ENCODE measurements at regions not wholly inside any gene's neighbourhood (a gene's known extent, or its start where the extent isn't known, plus 50 kb on each side); places are given as distances from the start of the nearest gene placed in this dataset.

DNA sequence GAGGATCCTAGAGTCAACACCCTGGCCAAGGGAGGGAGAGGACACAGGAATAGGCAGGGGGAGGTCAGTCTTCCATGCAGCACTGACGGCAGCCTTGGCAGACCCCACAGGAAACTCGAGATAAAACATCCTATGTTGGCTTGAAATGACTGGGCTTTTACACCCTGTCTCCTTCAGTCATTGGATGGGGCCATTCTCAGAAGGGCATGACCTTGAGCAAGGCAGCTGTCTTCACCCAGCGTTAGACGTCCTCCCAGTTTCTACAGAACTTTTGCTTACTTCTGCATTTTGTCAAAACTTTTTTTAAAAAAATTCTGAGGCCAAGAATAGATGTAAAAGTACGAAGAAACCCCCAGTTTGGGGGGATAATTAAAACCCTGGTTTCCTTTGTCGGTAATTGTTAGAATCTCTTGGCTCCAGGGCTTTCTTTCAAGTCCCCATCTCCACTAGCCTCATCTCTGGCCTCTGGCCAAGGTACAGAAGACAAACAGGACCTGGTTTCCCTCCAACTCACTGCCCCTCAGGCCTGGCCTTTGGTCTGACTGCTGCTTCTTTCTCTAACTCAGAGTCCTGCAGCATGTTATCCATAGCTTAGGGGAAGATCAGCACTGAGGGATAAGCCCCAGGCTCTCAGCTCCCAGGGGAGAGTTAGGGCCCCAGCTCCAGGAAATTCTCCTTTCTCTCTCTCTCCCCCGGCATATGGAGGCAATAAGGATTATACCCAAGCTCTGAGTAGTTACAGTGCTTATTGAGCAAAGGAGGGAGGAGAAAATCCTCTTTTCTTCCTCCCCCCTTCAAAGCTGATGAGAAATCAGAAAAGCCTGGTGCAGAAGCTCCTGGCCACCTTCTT lies 51.6 kb upstream of the KCND3 start:
- no peak for DNase-seq

DNA sequence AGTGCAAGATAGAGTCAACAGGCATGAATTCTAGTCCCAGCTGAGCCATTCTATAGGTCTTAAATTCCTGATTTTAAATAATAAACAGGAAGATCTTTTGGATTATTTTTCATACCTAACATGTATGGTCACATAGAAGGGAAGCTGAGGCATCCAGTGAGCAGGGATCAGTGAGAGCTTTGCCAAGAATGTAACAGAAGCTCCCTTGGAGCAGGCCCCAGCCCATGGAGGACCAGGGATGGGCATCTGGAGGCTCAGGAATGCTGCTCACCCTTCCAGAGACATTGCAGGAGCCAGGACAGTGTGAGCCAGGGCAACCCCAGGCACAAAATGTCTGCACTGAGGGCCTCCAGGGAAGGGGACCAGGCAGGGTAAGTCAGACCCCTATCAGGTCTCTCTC lies 54.4 kb upstream of the KCND3 start:
- no peak for DNase-seq

DNA sequence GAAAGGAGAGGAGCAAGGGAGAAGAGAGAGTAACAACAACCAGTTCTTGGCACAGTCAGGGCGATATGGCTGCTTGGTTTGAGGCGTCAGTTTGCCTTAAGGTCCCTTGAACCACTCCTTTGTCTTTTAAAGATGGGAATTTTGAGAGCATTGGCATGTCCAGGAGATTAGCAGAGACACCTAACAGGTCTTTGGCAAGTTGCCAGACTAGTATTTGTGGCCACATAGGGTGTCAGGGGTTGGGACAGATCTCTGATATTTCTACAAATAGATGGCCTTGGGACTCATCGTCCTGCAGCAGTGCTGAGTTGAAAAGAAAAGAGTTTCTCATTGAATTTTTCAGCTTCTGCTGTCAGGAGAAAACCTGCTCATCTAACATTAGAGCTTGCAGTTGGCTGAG lies 55.3 kb upstream of the KCND3 start:
- DNase-seq: no peak

DNA sequence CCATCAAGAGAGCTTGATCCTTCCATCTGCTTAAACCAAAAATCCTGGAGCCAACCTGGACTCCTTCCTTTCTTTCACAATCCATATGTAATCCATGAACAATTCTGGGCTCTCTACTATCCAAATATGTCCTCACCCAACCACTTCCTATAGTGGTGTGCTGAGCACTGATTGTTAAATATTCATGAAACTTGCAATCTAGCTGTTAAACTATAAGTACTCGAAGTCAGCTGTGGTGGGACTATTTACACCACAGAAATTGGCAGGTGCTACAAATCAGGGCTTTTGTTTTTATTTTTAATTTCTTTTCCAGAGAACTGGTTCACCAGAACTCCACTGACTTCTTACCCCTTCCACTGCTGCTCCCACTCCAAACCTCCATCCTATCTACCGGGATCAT lies 57.2 kb upstream of the KCND3 start:
- DNase-seq: no peak

DNA sequence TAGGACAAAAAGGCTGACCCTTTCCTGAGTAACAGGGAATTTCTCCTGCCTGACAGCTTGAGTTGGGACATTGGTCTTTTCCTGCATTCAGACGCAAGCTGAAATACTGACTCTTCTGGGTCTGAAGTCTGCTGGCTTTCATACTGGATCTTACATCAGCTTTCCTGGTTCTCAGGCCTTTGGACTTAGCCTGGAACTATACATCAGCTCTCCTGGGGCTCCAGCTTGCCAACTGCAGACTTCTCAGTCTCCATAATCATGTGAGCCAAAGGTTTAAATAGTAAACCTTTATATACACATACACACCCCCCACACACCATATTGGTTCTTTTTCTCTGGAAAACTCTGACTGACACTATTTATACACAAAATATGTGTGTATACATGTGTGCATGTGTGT lies 59.0 kb upstream of the KCND3 start:
- no peak for DNase-seq

DNA sequence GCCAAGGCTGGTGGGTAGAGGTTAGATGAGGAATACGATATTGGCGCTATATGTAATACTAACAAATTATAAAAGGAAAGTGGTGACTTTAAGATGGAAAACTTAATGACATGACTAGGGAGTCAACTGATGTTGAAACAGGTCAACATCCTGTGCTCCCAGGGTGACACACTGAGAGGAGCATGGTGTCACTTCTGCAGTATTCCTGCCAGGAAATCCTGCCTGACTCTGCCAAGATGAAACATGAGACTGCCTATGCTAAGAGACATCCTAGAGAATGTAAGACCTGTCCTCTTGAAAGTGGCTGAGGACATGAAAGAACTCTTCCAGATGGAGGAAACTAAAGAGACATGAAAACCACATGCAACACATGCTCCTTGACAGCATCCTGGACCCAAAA lies 65.0 kb upstream of the KCND3 start:
- no peak for DNase-seq

DNA sequence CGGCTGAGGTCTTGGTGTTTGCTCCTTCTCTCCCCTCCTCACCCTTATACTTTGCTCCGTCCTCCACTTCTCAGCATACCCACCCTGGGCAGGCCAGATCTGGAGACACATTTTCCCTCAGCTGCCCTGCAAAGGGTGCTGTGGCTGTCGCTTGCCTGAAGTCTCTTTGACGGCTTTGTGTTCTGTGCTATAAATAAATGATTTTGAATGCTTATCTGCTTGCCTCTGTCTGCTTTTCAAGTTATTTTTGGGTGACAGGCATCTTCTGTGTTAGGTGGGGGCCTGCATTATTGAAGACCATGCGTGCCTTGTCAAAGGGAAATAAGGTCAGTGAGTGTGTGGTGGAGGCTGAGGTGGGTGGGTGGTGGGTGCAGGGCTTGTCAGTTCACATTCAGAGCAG lies 66.9 kb upstream of the KCND3 start:
- DNase-seq: no peak

DNA sequence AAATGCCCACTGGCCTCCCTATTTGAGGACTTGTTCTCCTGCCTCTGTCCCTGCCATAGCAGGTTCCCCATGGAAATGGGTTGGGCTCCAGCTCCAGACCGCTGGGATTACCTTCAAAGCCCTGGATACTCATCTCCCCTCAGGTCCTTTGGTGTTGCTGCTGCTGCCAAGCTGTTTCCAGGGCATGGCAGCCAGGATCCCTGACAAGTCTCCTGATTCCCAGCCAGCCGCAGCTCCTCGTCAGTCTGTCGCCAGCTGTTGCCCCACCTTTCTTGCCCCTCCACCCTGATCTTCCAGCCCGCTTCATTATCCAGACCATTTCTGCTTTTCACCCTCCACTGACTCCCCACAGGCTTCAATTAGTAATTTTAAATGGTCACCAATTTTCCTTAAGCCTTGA lies 68.3 kb upstream of the KCND3 start:
- DNase-seq: no peak

DNA sequence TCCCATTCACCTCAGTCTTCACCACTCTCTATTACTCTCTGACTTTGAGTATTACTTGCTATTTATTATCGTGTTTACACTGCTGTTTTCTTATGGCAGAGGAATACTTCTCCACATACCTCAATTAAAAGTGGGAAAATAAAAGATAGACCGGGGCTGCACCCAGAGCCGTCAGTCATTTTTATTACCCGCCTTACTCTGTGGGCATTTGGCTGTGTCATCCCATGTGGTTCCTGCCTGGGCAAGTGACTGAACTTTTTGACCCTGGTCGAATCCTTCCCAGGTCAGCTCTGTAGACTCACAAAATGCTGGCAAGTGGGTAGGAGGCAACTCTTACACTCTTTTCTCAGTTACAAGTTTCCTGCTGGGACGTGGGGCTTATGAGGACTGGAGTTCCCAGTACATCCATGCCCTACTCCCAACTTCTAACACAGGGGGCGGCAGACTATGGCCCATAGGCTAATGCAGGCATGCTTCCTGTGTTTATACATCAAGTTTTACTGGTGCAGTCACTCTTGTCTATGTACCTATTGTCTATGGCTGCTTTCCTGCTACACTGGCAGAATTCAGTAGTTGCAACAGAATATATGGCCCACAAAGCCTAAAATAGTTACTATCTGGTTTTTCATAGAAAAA lies 69.5 kb upstream of the KCND3 start:
- DNase-seq: no peak

DNA sequence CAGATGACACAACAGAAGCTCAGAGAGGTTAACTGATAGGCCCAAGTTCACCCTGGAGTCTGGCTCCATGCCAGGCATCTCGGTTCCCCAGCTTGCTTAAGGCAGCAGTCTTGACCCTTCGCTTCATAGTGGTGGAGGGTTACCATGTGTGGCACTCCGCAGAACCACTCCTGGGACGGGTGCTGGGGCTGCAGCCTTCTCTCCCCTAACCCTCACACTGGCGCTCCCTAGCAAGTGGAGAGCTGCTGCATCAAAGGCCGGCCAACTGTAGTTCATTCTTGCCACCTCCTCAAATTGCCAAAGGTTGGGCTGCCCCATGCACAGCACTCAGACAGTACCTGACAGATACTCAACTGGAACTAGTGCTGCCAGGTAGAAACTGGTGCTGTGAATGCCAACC lies 70.2 kb upstream of the KCND3 start:
- DNase-seq: no peak

DNA sequence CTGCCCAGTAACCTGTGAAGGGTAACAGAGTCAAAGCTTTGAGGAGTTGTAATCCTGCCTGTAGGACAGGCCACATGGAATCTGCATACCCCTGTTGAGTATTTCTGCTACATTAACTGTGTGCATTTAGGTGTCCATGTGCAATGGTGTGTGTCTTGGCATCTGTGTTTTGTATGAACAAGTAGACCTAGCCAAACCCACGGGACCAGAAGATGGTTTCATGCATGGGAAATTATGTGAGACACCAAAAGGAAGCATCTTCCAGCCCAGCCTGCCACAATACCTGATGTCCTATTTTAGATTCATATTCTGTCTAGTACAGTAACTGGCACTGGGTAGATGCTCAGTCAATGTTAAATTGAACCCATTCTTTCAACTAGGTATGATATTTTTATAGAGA lies 70.8 kb upstream of the KCND3 start:
- DNase-seq: no peak

DNA sequence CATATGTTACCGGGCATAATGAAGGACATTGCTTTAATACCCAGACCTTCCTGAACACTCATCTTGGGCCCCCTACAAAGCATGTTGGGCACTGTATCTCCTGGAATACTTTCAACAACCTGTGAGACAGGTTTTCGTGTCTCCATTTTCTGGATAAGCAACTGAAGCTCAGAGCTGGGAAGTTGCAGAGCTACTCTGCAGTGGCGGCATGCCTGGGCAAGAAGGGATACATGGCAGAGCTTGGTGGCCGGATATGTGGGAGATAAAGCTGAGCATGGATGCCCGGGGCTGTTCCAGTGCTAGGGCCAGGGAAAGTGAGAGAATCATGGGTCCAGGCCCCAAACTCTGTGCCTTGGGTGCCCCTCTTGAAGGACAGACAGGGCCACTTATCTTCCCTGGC lies 71.6 kb upstream of the KCND3 start:
- no peak for DNase-seq

DNA sequence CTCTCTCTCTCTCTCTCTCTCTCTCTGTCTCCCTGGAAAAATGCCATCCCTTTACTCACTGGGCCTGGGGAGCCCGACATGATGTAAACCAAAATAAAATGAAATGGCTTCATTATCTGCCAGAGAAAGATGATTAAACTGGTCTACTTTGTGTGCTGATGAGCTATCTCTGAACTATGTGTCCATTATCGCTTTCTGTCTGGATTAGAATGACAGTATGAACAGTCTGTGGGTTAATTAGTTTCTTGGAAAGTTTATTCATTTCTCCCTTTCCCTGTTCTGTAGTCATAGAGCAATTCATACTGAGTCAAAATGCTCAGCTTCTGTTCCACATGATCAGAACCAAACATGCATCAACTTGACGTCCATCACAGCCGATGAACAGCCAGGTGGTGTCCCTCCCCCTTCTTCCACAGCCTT lies 72.4 kb upstream of the KCND3 start:
- DNase-seq: no peak

DNA sequence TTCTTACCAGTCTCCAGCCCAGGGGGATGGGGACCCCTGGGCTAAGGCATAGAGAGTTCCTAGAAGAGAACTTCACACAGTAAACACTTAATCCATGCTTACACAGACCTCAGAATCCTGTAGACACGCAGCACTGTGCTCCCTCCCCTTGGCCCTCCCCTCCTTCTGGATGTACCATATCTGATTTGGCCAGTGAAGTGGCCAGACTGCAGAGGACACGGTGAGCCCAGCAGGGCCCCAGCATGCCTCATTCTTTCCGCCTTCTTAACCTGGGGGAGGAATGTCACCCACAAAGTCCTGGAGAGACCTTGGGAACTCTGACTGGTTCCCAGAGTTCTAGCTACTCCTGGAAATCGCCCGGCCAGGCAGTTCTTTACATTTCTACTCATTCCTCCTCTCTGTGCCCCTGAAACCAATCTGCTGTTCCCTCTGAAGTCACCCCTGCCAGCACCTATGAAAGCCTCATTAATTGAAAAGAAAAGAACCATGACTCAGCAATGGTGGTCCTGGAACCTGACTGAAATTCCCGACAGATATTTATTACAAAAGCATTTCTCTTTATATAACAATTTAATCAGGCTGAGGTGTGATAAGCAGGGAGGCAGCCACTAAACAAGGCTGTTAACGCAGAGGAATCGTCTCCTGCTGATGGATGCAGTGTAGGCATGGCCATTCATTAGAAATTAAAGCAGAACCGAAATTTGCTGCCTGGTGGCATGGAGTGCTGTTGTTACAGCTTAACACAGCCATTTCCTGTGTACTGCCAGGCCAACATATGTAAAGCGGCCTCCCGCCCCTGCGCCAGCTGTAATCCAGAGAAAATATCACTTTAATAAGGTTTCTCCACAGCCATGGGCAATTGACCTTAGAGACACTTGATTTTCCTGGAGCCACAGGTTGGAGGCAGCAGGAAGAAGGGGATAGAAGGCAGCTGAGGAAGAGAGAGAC lies 74.6 kb upstream of the KCND3 start:
- DNase-seq: no peak

DNA sequence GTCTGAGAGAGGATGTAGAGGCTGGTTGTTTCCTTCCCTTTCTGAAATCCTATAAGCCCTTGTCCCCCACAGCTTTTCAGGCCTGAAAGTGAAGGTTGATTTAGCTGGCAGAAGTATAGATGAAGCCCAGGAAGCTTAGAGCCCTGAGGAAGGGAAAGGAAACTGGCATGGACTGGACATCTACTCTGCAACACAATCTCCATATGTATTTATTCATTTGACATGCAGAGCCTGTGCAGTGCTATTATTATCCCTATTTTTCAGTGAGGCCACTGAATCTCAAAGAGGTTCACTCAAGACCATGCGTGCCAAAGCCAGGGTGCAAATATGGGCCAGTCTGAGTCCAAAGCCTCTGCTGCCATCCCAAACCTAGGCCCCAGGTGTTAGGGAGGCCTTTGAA lies 78.5 kb upstream of the KCND3 start:
- DNase-seq: no peak

DNA sequence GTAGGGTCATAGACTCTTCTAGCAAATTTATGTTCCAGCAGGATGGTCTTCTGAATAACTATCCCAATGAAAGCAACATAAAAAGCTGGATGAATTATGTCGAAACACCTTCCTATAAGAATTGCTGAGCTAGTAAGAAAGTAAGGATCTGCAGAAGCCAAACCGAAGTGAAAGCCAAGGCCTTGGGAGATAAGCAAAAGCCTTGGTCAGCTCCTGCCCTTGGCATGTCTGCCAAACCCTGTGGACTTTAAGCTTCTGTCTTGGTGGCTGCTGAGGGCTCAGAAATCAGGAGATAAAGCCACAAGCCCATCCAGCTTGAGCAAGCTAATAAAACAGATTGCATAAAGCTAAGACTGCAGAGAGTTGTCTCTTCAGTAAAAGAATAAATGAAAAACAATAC lies 81.2 kb upstream of the KCND3 start:
- no peak for DNase-seq

DNA sequence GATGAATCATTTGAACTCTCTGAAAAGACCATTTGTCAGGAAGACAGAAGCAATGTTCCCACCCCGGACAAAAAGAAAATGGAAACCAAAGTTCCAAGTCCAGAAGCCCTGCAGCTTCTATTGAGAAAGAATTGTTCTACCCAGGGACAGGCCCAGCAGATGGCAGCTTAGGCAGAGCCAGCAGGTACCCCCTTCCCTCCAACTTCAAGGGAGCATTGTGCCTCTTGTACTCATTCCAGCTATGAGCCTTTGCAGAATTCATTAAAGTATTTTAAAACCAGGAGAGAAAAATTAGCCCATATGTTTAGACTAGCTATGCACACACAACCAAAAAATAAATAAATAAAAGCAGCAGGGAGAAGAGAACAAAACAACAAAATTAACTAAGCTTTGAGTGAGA lies 85.2 kb upstream of the KCND3 start:
- no peak for DNase-seq

DNA sequence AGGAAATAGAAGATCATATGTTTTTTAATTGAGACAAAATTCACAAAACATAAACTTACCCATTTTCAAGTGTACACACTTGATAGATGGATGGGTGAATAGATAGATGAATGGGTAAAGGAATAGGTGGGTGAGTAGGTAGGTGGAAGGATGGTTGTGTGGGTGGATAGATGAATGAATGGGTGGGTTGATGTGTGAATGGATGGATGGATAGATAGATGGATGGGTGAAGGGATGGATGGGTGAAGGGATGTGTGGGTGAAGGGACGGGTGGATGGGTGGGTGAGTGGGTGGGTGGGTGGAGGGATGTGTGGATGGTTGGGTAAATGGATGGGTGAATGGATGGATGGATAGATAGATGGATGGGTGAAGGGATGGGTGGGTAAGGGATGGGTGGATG lies 86.1 kb upstream of the KCND3 start:
- DNase-seq: no peak

DNA sequence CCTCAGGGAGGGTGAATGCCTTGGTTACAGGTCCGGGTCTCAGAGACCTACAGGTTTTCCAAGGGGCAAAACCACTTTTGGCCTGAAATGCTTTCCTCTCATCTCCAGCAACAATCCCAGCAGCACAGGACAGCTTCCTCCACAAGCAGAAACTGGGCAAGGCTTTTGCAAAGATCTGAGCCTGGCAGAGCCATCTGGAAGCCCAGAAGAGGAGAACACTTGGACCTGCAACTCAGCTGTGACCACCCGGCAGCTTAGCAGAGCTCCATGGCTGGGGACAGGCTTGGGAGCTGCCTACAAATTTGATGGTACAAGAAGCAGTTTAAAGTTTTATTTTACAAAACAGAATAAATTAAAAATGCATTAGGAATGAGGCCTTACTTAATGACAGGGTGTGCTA lies 90.0 kb upstream of the KCND3 start:
- DNase-seq: no peak

DNA sequence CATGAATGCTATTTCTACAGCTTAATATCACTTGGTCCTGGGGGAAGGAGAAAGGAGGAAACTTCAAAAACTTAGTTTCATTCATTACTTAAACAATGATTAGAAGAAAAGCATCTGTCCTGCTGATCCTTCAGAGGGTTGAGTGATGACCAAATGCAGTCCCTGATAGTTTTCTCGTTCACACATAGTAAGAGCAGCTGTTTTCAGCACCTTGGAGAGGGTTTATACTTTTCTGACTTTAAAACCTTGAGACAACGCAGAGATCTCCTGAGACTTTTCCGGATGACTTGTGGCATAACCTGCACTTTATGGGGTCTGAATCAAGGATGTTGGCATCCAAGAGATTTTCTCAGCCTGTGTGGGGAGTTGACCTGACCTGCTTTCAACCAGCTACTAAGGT lies 94.0 kb upstream of the KCND3 start:
- no peak for DNase-seq

DNA sequence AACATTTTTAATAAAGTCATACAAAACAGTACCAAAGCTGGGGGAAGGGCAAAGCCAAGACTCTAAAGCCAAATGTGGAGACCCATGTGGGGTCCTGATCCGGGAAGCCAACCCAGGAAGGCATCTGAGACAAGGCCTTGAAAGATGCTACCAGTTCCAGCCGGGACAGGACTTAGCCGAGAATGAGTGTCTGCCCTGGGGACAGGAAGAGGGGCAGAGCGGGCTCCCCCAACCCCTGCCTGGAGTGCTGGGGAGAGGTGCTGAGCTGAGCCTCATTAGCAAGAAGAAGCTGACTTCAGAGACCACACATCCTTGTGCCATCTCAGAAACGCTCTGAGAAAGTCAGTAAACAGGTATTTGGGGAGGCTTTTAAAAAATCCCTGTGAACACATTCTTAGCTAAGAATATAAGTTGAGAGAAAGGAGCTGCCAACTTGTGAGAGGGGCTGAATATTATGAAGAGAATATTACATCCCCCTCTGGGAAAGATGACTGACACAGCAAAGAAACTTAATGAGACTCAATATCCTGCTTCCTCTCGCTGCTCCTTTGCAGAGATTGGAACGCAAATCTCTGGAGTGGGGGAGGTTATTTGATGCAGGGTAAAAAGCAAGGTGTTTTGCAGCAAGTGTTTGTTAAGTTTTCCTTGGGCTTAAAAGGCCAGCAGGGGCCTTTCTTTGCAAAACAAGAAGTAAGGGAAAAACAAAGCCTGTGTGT lies 103.3 kb upstream of the KCND3 start:
- no peak for DNase-seq

DNA sequence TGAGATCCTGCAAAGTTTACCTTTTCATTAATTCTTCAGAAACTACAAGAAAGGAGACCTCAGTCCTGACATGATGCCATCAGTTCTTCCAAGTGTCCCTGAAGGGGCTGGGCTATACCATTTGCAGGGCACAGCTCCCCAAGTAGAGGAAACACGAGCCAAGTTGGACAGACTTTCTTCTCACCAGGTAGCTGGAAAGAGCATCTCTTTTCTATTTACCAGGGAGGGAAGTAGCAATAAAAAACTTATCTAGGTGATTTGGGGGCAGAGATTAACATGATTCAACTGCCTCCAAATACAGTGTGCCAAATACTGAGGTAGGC lies 103.9 kb upstream of the KCND3 start:
- DNase-seq: no peak

DNA sequence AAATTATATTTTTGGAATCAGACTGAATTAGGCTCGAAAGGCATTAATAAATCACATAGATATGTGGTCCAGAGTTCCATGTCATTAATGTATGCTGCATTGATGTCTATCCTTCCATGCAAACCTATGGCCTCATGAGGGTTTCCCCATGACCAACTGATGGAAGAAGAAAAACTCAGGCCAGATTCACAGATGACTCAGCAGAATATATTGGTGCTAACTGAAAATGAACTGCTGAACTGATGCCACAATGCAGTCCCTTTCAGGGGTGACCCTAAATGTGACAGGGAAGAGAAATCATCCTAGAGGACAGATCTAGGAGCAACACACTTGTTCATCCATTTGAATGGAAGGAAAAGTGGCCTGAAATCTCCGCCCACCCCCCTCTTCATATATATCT lies 110.5 kb upstream of the KCND3 start:
- DNase-seq: no peak

All from NCI-H1048 (cell line).